AG09309 (cell line): ENCODE measurements at regions not wholly inside any gene's neighbourhood (a gene's known extent, or its start where the extent isn't known, plus 50 kb on each side); places are given as distances from the start of the nearest gene placed in this dataset.

Experiments
- DNase-seq: peaks from one replicate; pipeline ENCODE4 v3.0.0-alpha.2; 2010; ENCODE audit warnings: low read depth
- H3K4me3 ChIP-seq: 2 replicates; pipeline ENCODE4 v1.5.1; 2011; ENCODE audit warnings: mild to moderate bottlenecking, low read depth, low read length, moderate library complexity; ENCODE audit not compliant: control insufficient read depth
- TF ChIP-seq, protein P1 (sequence below): IDR thresholded peaks from 2 replicates; pipeline ENCODE4 v1.5.1; 2011; ENCODE audit warnings: mild to moderate bottlenecking, low read depth, low read length, inconsistent platforms; ENCODE audit not compliant: insufficient read depth, control insufficient read depth; ENCODE audit errors: missing control alignments

DNA sequence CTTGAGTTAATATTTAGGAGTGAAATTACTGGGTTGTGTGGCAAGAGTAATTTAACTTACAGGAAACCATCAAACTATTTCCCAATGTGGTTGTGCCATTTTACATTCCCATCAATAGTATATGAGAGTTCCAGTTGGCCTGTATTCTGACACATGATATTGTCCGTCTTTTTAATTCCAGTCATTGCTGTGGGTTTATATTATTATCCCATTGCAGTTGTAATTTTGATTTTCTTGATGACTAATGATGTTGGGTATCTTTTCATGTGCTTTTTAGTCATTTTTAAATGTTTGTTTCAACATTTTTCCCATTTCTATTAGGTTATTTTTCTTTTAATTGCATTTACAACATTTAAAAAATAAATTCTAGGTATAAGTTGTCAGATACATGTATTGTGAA lies 614.0 kb downstream of the UTRN start:
- TF ChIP-seq, protein P1, sequence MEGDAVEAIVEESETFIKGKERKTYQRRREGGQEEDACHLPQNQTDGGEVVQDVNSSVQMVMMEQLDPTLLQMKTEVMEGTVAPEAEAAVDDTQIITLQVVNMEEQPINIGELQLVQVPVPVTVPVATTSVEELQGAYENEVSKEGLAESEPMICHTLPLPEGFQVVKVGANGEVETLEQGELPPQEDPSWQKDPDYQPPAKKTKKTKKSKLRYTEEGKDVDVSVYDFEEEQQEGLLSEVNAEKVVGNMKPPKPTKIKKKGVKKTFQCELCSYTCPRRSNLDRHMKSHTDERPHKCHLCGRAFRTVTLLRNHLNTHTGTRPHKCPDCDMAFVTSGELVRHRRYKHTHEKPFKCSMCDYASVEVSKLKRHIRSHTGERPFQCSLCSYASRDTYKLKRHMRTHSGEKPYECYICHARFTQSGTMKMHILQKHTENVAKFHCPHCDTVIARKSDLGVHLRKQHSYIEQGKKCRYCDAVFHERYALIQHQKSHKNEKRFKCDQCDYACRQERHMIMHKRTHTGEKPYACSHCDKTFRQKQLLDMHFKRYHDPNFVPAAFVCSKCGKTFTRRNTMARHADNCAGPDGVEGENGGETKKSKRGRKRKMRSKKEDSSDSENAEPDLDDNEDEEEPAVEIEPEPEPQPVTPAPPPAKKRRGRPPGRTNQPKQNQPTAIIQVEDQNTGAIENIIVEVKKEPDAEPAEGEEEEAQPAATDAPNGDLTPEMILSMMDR: no peak
- DNase-seq: peak; percentile 88
- no peak overlapping the region for H3K4me3 ChIP-seq

- DNase-seq: no peak
- TF ChIP-seq, protein P1: no peak
These were observed 616.3 kb downstream of the UTRN start for GRCh38 chr6:144901412-144901811.

GRCh38 chr6:144908004-144908403 lies 622.9 kb downstream of the UTRN start:
- DNase-seq: no peak
- TF ChIP-seq, protein P1: no peak
- no peak overlapping the region for H3K4me3 ChIP-seq

More at GRCh38 chr6:144901412-144901811, 616.3 kb downstream of the UTRN start:
- H3K4me3 ChIP-seq: no peak overlapping the region

DNA sequence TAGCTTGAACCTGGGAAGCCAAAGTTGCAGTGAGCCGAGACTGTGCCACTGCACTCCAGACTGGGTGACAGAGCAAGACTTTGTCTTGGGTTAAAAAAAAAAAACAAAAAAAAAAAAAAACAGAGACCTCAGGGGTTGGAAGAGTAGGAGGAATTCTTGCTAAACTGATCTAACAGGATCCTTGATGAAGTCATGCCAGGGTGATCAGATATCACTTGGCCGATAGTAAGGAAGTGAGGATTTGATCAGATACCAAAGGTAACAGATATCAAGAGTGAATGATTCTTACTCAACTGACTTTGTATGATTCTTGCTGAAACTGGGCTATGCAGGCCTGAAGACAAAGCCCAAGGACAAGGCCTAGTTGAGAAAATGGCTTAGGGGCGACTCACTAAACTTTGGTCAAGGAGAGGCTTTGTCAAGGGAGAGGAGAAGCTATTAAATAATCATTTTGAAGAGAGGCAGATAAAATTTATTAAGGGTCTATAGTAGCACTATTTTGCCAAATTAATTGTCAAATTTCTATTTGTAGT lies 624.7 kb downstream of the UTRN start:
- H3K4me3 ChIP-seq: no peak overlapping the region
- TF ChIP-seq, protein P1: no peak
- no peak for DNase-seq

GRCh38 chr6:144911322-144911721 lies 626.2 kb downstream of the UTRN start:
- no peak overlapping the region for H3K4me3 ChIP-seq
- TF ChIP-seq, protein P1: no peak
- DNase-seq: no peak

DNA sequence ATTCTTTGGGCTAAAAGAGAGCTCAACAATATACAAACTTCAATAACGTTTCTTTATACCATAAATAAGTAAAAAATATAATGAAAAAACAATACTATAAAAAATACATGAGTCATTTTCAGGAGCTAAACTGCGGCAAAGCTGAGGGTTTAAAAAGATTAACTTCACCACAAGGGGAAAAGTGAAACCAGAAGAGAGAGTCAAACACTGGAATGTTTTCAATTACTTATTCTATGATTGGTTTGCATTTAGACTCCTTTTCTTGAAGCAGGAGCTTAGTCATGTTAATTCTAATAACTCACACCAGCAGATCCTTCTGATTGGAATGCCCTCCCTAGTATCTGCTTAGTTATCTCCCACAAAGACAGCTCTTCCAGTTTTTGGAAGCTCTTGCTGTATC lies 627.3 kb downstream of the UTRN start:
- peak; percentile 75 for DNase-seq
- TF ChIP-seq, protein P1: no peak
- H3K4me3 ChIP-seq: no peak overlapping the region

DNA sequence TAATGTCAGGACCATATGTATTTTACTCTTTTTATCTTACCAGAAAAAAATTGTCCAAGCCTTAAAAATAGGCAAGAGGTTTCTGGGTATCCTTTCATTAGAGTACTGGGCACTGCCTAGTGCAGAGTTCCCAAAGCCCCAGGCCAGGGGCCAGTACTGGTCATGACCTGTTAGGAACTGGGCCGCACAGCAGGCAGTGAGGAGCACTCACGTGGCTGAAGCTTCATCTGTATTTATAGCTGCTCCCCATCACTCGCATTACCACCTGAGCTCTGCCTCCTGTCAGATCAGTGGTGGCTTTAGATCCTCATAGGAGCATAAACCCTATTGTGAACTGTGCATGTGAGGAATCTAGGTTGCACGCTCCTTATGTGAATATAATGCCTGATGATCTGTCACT lies 632.9 kb downstream of the UTRN start:
- no peak overlapping the region for H3K4me3 ChIP-seq
- DNase-seq: no peak
- TF ChIP-seq, protein P1: no peak
